ENCODE measurements at regions not wholly inside any gene's neighbourhood (a gene's known extent, or its start where the extent isn't known, plus 50 kb on each side); places are given as distances from the start of the nearest gene placed in this dataset.

DNA sequence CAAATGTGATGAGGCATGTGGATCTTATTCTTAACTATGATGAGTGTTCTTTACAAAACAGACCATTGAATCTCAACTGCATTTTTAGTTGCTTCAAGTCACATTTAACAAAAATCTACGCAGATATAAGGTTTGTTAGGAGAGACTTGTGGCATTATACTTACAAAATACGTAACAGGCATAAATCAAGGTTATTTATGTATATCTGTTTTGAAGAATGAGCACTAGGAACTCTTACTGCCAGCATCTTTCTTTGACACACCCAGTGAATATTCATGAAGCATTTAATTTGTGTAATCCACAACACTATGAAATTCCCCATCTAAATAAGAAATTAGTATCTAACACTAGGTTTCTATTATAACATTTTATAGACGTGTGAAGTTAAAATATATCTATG lies 186.3 kb downstream of the FAT4 start:
- TF ChIP-seq POLR2A (IDR thresholded peaks at IDR 0.05) = no peak
- no peak for TF ChIP-seq CTCF (IDR thresholded peaks at IDR 0.05)
- no peak overlapping the region for H3K4me3 ChIP-seq (ENCODE audit: low read depth, poor library complexity, severe bottlenecking)
- intact Hi-C loops (cut with DNase I; ENCODE audit: low total_unique reads) = no loop called here
- WGBS, 2 donors = 58 to 67% methylated on average over 3 of the region's 3 CpGs
- no peak for DNase-seq (ENCODE audit: low spot score in 2 of 2)

- no peak for DNase-seq (ENCODE audit: low spot score in 2 of 2)
- 52 to 62% methylated on average over 4 of the region's 4 CpGs for WGBS, 2 donors
- H3K4me3 ChIP-seq (ENCODE audit: low read depth, poor library complexity, severe bottlenecking) = no peak overlapping the region
- intact Hi-C loops (cut with DNase I; ENCODE audit: low total_unique reads) = no loop called here
- TF ChIP-seq CTCF (IDR thresholded peaks at IDR 0.05) = no peak
- no peak for TF ChIP-seq POLR2A (IDR thresholded peaks at IDR 0.05)
These were observed 186.8 kb downstream of the FAT4 start for GRCh38 chr4:125501568-125501967.

GRCh38 chr4:125505621-125506020 lies 190.9 kb downstream of the FAT4 start:
- intact Hi-C loops (cut with DNase I; ENCODE audit: low total_unique reads) = no loop called here
- DNase-seq (ENCODE audit: low spot score in 2 of 2) = no peak
- no peak for TF ChIP-seq POLR2A (IDR thresholded peaks at IDR 0.05)
- WGBS, 2 donors = 56% methylated on average over 4 of the region's 4 CpGs
- H3K4me3 ChIP-seq (ENCODE audit: low read depth, poor library complexity, severe bottlenecking) = no peak overlapping the region

DNA sequence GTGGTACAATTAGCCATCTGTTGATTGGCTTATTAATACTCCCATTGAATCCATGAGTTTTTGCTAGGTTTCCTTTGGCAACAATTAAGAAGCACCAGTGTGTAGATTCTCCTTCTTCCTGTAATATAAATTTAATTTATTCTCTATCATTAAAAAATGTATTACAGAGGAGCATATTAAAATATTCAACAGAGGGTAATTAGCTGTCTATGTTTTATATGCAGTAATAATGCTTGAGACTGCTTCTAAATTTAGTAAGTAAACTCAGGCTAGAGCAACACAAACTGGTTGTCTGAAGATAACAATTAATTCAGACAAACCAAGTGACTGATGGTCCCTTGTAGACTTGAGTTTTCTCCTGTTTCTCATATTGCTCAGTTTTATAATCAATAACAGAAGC lies 192.4 kb downstream of the FAT4 start:
- TF ChIP-seq CTCF (IDR thresholded peaks at IDR 0.05) (no peak), POLR2A (IDR thresholded peaks at IDR 0.05) (no peak)
- intact Hi-C loops (cut with DNase I; ENCODE audit: low total_unique reads) = no loop called here
- H3K4me3 ChIP-seq (ENCODE audit: low read depth, poor library complexity, severe bottlenecking) = no peak overlapping the region
- no peak for DNase-seq (ENCODE audit: low spot score in 2 of 2)

- no peak for DNase-seq (ENCODE audit: low spot score in 2 of 2)
- TF ChIP-seq CTCF (IDR thresholded peaks at IDR 0.05) (no peak), POLR2A (IDR thresholded peaks at IDR 0.05) (no peak)
- H3K4me3 ChIP-seq (ENCODE audit: low read depth, poor library complexity, severe bottlenecking) = no peak overlapping the region
- intact Hi-C loops (cut with DNase I; ENCODE audit: low total_unique reads) = no loop called here
- WGBS, 2 donors = 86 to 91% methylated on average over 3 of the region's 3 CpGs
These were observed 197.0 kb downstream of the FAT4 start for GRCh38 chr4:125511715-125512114.

DNA sequence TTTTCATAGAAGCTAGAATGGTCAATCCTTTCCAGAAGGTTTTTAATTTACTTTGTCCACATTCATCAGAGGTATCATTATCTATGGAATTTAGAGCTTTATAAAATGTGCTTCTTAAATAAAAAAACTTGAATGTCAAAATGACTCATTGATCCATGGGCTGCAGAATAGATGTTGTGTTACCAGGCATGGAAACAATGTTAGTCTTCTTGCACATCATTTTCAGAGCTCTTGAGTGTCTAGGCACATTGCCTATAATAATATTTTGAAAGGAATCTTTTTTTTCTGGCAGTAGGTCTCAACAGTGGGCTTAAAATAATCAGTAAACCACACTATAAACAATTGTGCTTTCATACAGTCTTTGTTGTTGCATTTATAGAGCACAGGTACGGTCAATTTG lies 200.3 kb downstream of the FAT4 start:
- H3K4me3 ChIP-seq (ENCODE audit: low read depth, poor library complexity, severe bottlenecking) = no peak overlapping the region

More for the DNA sequence above, 200.3 kb downstream of the FAT4 start:
- DNase-seq (ENCODE audit: low spot score in 2 of 2) = no peak
- TF ChIP-seq POLR2A (IDR thresholded peaks at IDR 0.05) = no peak
- no peak for TF ChIP-seq CTCF (IDR thresholded peaks at IDR 0.05)
- 76 to 83% methylated on average over 1 of the region's 1 CpG for WGBS, 2 donors
- intact Hi-C loops (cut with DNase I; ENCODE audit: low total_unique reads) = no loop called here

All from lower leg skin (tissue), 4 donors.